HCT116 (cell line): ENCODE measurements at regions not wholly inside any gene's neighbourhood (a gene's known extent, or its start where the extent isn't known, plus 50 kb on each side); places are given as distances from the start of the nearest gene placed in this dataset.

ENCODE experiments used
- ATAC-seq: fragments of 200-7000 bp; cut with Tn5 transposase; 2 replicates; pipeline ENCODE4 v1.9.1; 2020; ENCODE audit warnings: mild to moderate bottlenecking, moderate library complexity
- BruUV-seq: library from RNA; stranded (reverse); fragments of 400-500 nt; replicated peaks from 2 replicates; lab custom pipeline; 2021; lab: Mats Ljungman, UMichigan
- CTCF ChIA-PET: fragments of 300-600 bp; sonication (Branson Sonifier 250); formaldehyde crosslinking; loops from one replicate; lab custom pipeline; 2021; ENCODE audit warnings: antibody characterized with exemption; lab: Charles Lee
- POLR2A ChIA-PET: fragments of 300-600, 350-600 bp; sonication (Branson Sonifier 250); formaldehyde crosslinking; loops from one replicate; lab custom pipeline; 2021; ENCODE audit warnings: antibody characterized with exemption; lab: Charles Lee
- RAD21 ChIA-PET, 2 experiments: fragments of 300-600 bp; sonication (Branson Sonifier 250); formaldehyde crosslinking; loops; one replicate each; lab custom pipeline; 2023; ENCODE audit warnings: low total read pairs in 2 of 2; ENCODE audit not compliant: uncharacterized antibody in 2 of 2, unreplicated experiment in 2 of 2, low non-redundant PET in 1 of 2; lab: Charles Lee
- DNase-seq: peaks from one replicate; pipeline ENCODE4 v3.0.0-alpha.2; 2010; ENCODE audit warnings: low read depth, low spot score
- H2AFZ ChIP-seq: fragments of 200-600 bp; shearing (Covaris generic), sonication (generic); 2 replicates; pipeline ENCODE4 v1.6.1; 2017; ENCODE audit warnings: low read depth, mixed run types, mixed read lengths, antibody characterized with exemption, low read length; ENCODE audit not compliant: poor library complexity, severe bottlenecking
- H3K27ac ChIP-seq: 2 replicates; pipeline ENCODE4 v1.5.1; 2012; ENCODE audit warnings: low read depth, low read length
- H3K27me3 ChIP-seq: fragments of 200-600 bp; sonication (generic); 2 replicates; pipeline ENCODE4 v1.6.1; 2016; ENCODE audit warnings: mixed run types, low read length, mixed read lengths; ENCODE audit not compliant: insufficient read depth
- H3K36me3 ChIP-seq, 2 experiments: fragments of 200-500 bp in 1 of 2; fragments of 200-600 bp in 1 of 2; sonication (Bioruptor generic) in 1 of 2; sonication (generic) in 1 of 2; 2 replicates each; pipeline versions ENCODE4 v1.5.1 to v1.6.1; 2014 to 2016; ENCODE audit warnings: low read length in 2 of 2, inconsistent platforms in 1 of 2, mixed read lengths in 1 of 2, mixed run types in 1 of 2; ENCODE audit not compliant: insufficient read depth in 2 of 2, control insufficient read depth in 1 of 2
- H3K4me1 ChIP-seq, 2 experiments: fragments of 200-600 bp in 1 of 2; sonication (generic) in 1 of 2; 2 replicates each; pipeline versions ENCODE4 v1.5.1 to v1.6.1; 2012 to 2017; ENCODE audit warnings: low read length in 2 of 2, inconsistent platforms in 1 of 2, mild to moderate bottlenecking in 1 of 2, mixed read lengths in 1 of 2, mixed run types in 1 of 2, moderate library complexity in 1 of 2; ENCODE audit not compliant: insufficient read depth in 2 of 2, control insufficient read depth in 1 of 2
- H3K4me2 ChIP-seq: fragments of 200-600 bp; sonication (generic); 2 replicates; pipeline ENCODE4 v1.6.1; 2017; ENCODE audit warnings: mixed run types, low read length, mixed read lengths
- H3K4me3 ChIP-seq, 2 experiments: fragments of 200-600 bp in 1 of 2; sonication (generic) in 1 of 2; replicated peaks in 1 of 2; 2 replicates each; pipeline ENCODE4 v1.5.1; 2011 to 2016; ENCODE audit warnings: low read length in 2 of 2, control low read depth in 1 of 2, low read depth in 1 of 2, mild to moderate bottlenecking in 1 of 2, mixed read lengths in 1 of 2, mixed run types in 1 of 2
- H3K79me2 ChIP-seq: fragments of 200-600 bp; sonication (generic); 2 replicates; pipeline ENCODE4 v1.6.1; 2017; ENCODE audit warnings: mild to moderate bottlenecking, mixed run types, low read length, moderate library complexity, mixed read lengths; ENCODE audit not compliant: insufficient read depth
- H3K9ac ChIP-seq: fragments of 200-600 bp; sonication (generic); 2 replicates; pipeline ENCODE4 v1.6.1; 2016; ENCODE audit warnings: low read length, mixed read lengths
- H3K9me2 ChIP-seq: fragments of 200-600 bp; sonication (generic), shearing (Covaris generic); 2 replicates; pipeline ENCODE4 v1.6.1; 2017; ENCODE audit warnings: mixed run types, mild to moderate bottlenecking, moderate library complexity; ENCODE audit not compliant: insufficient read depth
- H3K9me3 ChIP-seq, 2 experiments: fragments of 200-500 bp in 1 of 2; fragments of 200-600 bp in 1 of 2; sonication (Bioruptor generic) in 1 of 2; sonication (generic) in 1 of 2; 2 replicates each; pipeline ENCODE4 v1.6.1; 2014 to 2017; ENCODE audit warnings: low read length in 2 of 2, mixed read lengths in 2 of 2, inconsistent platforms in 1 of 2, low read depth in 1 of 2, mild to moderate bottlenecking in 1 of 2, mixed run types in 1 of 2, moderate library complexity in 1 of 2; ENCODE audit not compliant: control insufficient read depth in 1 of 2, insufficient read depth in 1 of 2
- H4K20me1 ChIP-seq: fragments of 200-600 bp; sonication (generic), shearing (Covaris generic); 2 replicates; pipeline ENCODE4 v1.6.1; 2017; ENCODE audit warnings: mixed run types, mild to moderate bottlenecking, moderate library complexity; ENCODE audit not compliant: insufficient read depth
- ATF3 ChIP-seq: IDR thresholded peaks from 2 replicates; pipeline ENCODE4 v1.6.1; 2012
- CBX3 ChIP-seq: IDR thresholded peaks from 2 replicates; pipeline ENCODE4 v1.6.1; 2012; ENCODE audit warnings: low read depth
- CEBPB ChIP-seq: IDR thresholded peaks from 2 replicates; pipeline ENCODE4 v1.6.1; 2012; ENCODE audit warnings: low read depth
- CTCF ChIP-seq, 3 experiments: fragments of 200-600 bp in 1 of 3; sonication (generic) in 1 of 3; IDR thresholded peaks in 2 of 3; conservative IDR thresholded peaks in 1 of 3; 2 replicates each; pipeline ENCODE4 v1.5.1; 2012 to 2017; ENCODE audit warnings: low read depth in 2 of 3, low read length in 2 of 3, antibody characterized with exemption in 1 of 3, borderline replicate concordance in 1 of 3, control low read depth in 1 of 3, mild to moderate bottlenecking in 1 of 3, mixed read lengths in 1 of 3, mixed run types in 1 of 3, moderate library complexity in 1 of 3; ENCODE audit not compliant: insufficient read depth in 1 of 3
- JUND ChIP-seq: IDR thresholded peaks from 2 replicates; pipeline ENCODE4 v1.6.1; 2012
- MAX ChIP-seq: IDR thresholded peaks from 2 replicates; pipeline ENCODE4 v1.6.1; 2012
- POLR2A ChIP-seq: IDR thresholded peaks from 2 replicates; pipeline ENCODE4 v1.7.0; 2011; ENCODE audit warnings: borderline replicate concordance; ENCODE audit not compliant: insufficient read depth, insufficient read length; ENCODE audit errors: extremely low read depth
- POLR2AphosphoS5 ChIP-seq: IDR thresholded peaks from 2 replicates; pipeline ENCODE4 v1.6.1; 2011; ENCODE audit warnings: mild to moderate bottlenecking, low read depth, low read length, moderate library complexity
- RAD21 ChIP-seq: IDR thresholded peaks from 2 replicates; pipeline ENCODE4 v1.6.1; 2012; ENCODE audit warnings: low read depth, mild to moderate bottlenecking
- REST ChIP-seq: IDR thresholded peaks from 2 replicates; pipeline ENCODE4 v1.6.1; 2012; ENCODE audit warnings: low read depth
- SIN3A ChIP-seq: IDR thresholded peaks from 2 replicates; pipeline ENCODE4 v1.6.1; 2012; ENCODE audit warnings: low read depth
- SP1 ChIP-seq: IDR thresholded peaks from 2 replicates; pipeline ENCODE4 v1.6.1; 2012; ENCODE audit warnings: low read depth
- SRF ChIP-seq: IDR thresholded peaks from 2 replicates; pipeline ENCODE4 v1.6.1; 2012; ENCODE audit warnings: low read depth
- ZFX ChIP-seq: fragments of 450-650 bp; IDR thresholded peaks from 2 replicates; pipeline ENCODE4 v1.6.1; 2017
- ZNF274 ChIP-seq: fragments of 200-500 bp; sonication (Bioruptor generic); IDR thresholded peaks from 2 replicates; pipeline ENCODE4 v1.6.1; 2014; ENCODE audit warnings: mild to moderate bottlenecking, low read depth, low read length, inconsistent platforms
- intact Hi-C: fragments of 100-400 bp; cut with micrococcal nuclease; formaldehyde crosslinking; loops from 2 replicates; pipeline ENCODE4 v1.10.0; 2022

- CTCF ChIA-PET: no interaction called here
- Histone ChIP-seq H3K27ac (peak overlapping the region; percentile 35; the same call in 1 of the 2 replicates), H3K79me2 (peaks cover 100% of the 10 kb centered on the region), H3K9ac (no peak overlapping the region), H3K27me3 (no peaks in the 10 kb centered on the region), H3K9me2 (no peaks in the 10 kb centered on the region), H3K9me3 (no peaks in the 10 kb centered on the region), H3K4me3 (no peak overlapping the region), H2AFZ (no peak overlapping the region), H4K20me1 (peaks cover 30% of the 10 kb centered on the region; the same call in 1 of the 2 replicates), H3K36me3 (peaks cover 3 to 37% of the 10 kb centered on the region in 2 experiments; a peak in 2 of 4 replicates), H3K4me2 (peak overlapping the region; percentile 7; the same call in 1 of the 2 replicates), H3K4me1 (peaks cover 17 to 88% of the 10 kb centered on the region in 2 experiments)
- intact Hi-C loops: no loop called here
- DNase-seq (no peak), ATAC-seq (no peak)
- TF ChIP-seq SRF: no peak
- TF ChIP-seq REST: no peak
- no TSS peak for BruUV-seq
- RAD21 ChIA-PET: no interaction called here
- POLR2A ChIA-PET: no interaction called here
These were observed 629.7 kb upstream of the DIPK2B start for GRCh38 chrX:45830343-45830742.

GRCh38 chrX:45824471-45824870, 623.8 kb upstream of the DIPK2B start:
- peak overlapping the region; percentile 42; the same call in 1 of the 2 replicates for H3K4me2 ChIP-seq
- intact Hi-C loops: loop anchor here (1.0 to 10.0 kb wide), 2 partner anchors 309 to 500 kb away; no protein-coding TSS in a partner anchor
- ChIA-PET RAD21 (no interaction called here), POLR2A (interaction anchor here (0.9 kb wide), 1 partner anchor 115 kb away, joined by 3 read pairs; no protein-coding TSS in a partner anchor), CTCF (interaction anchor here (0.7 to 2.1 kb wide), 5 partner anchors 16 to 552 kb away, joined by 3 to 10 read pairs (median 4); no protein-coding TSS in a partner anchor)
- no peaks in the 10 kb centered on the region for H3K27me3 ChIP-seq
- H2AFZ ChIP-seq: no peak overlapping the region
- H3K4me3 ChIP-seq: no peak overlapping the region
- ATAC-seq: peak; percentile 84
- no peak overlapping the region for H3K9ac ChIP-seq
- peak overlapping the region; percentile 57; the same call in 1 of the 2 replicates for H3K27ac ChIP-seq
- no peaks in the 10 kb centered on the region for H3K9me2 ChIP-seq
- BruUV-seq: no TSS peak
- H3K9me3 ChIP-seq: no peaks in the 10 kb centered on the region
- H3K36me3 ChIP-seq: peaks cover 0 to 23% of the 10 kb centered on the region in 2 experiments; a peak in 1 of 4 replicates
- H4K20me1 ChIP-seq: peaks cover 6% of the 10 kb centered on the region; the same call in 1 of the 2 replicates
- H3K79me2 ChIP-seq: peaks cover 100% of the 10 kb centered on the region
- peaks cover 40 to 94% of the 10 kb centered on the region in 2 experiments for H3K4me1 ChIP-seq
- peak; percentile 89 for DNase-seq
- TF ChIP-seq ATF3: no peak
- peak; percentile 53 for TF ChIP-seq MAX
- TF ChIP-seq SP1: peak; percentile 82
- TF ChIP-seq POLR2AphosphoS5: peak; percentile 38; the same call in 1 of the 2 replicates
- peak; percentile 80 for TF ChIP-seq JUND
- peak; percentile 64; the same call in 1 of the 2 replicates for TF ChIP-seq CBX3
- TF ChIP-seq ZFX: no peak
- TF ChIP-seq POLR2A: no peak
- TF ChIP-seq ZNF274: no peak
- TF ChIP-seq CTCF (IDR thresholded peaks at IDR 0.05 in 2 of 3, conservative IDR thresholded peaks at IDR 0.05 in 1 of 3; ENCODE audit: borderline replicate concordance in 1 of 3, insufficient read depth in 1 of 3, low read depth in 2 of 3, low read length in 2 of 3): peak; percentile 31 to 72 (median 71); a peak in 5 of 6 replicates
- TF ChIP-seq CEBPB: no peak; the same call in 1 of the 2 replicates
- peak; percentile 75 for TF ChIP-seq RAD21
- TF ChIP-seq SIN3A: no peak
- TF ChIP-seq SRF: peak; percentile 92
